A549 (cell line): ENCODE measurements at regions not wholly inside any gene's neighbourhood (a gene's known extent, or its start where the extent isn't known, plus 50 kb on each side); places are given as distances from the start of the nearest gene placed in this dataset.

Experiments used
- ATAC-seq, 2 experiments: fragments of 200-7000 bp in 1 of 2; fragments of >200 bp in 1 of 2; cut with Nextera tagmentation in 1 of 2; cut with Tn5 transposase in 1 of 2; 3 replicates each; pipeline versions ENCODE4 v1.8.0 to v1.9.1; 2018 to 2020; ENCODE audit warnings: mild to moderate bottlenecking in 1 of 2, moderate library complexity in 1 of 2
- CTCF ChIA-PET: fragments of 300-600 bp; sonication (Branson Sonifier 250); formaldehyde crosslinking; extraction: SDS; loops from one replicate; lab custom pipeline; 2021; ENCODE audit warnings: antibody characterized with exemption, inconsistent platforms; lab: Yijun Ruan, JAX
- POLR2A ChIA-PET: fragments of 350-600 bp; formaldehyde crosslinking; extraction: SDS; loops from one replicate; lab custom pipeline; 2021; ENCODE audit warnings: antibody characterized with exemption, inconsistent platforms; lab: Yijun Ruan, JAX
- DNase-seq, 2 experiments: peaks; one replicate each; pipeline versions ENCODE4 v3.0.0 to v3.0.0-alpha.2; 2011 to 2016; ENCODE audit warnings: low read depth in 1 of 2, low spot score in 1 of 2
- FAIRE-seq: peaks from 2 replicates; lab custom pipeline; 2011; peaks lifted over from hg19 to GRCh38; lab: Jason Lieb, UNC
- H3K27ac ChIP-seq, 2 experiments: fragments of >200 bp; sonication (Bioruptor Twin); formaldehyde crosslinking; 3 replicates each; pipeline ENCODE4 v1.5.1; 2016 to 2017
- H3K4me1 ChIP-seq: fragments of >200 bp; sonication (Bioruptor Twin); formaldehyde crosslinking; 3 replicates; pipeline ENCODE4 v1.6.1; 2016
- H3K4me2 ChIP-seq: fragments of >200 bp; sonication (Bioruptor Twin); formaldehyde crosslinking; 3 replicates; pipeline ENCODE4 v1.6.1; 2016
- H3K4me3 ChIP-seq: fragments of >200 bp; sonication (Bioruptor Twin); formaldehyde crosslinking; 3 replicates; pipeline ENCODE4 v1.5.1; 2016
- H3K9me3 ChIP-seq: fragments of >200 bp; sonication (Bioruptor Twin); formaldehyde crosslinking; 3 replicates; pipeline ENCODE4 v1.6.1; 2016
- BHLHE40 ChIP-seq: IDR thresholded peaks from 2 replicates; pipeline ENCODE4 v1.6.1; 2012; ENCODE audit warnings: low read depth, low read length, inconsistent platforms
- CEBPB ChIP-seq, 2 experiments: fragments of >200 bp in 1 of 2; sonication (Bioruptor Twin) in 1 of 2; formaldehyde crosslinking in 1 of 2; IDR thresholded peaks; 2 replicates each; pipeline ENCODE4 v1.6.1; 2012 to 2016
- CHD2 ChIP-seq: fragments of 150-350 bp; IDR thresholded peaks from 2 replicates; pipeline ENCODE4 v1.6.1; 2014; ENCODE audit warnings: low read length; ENCODE audit not compliant: partially characterized antibody
- CHD4 ChIP-seq: fragments of 200-600 bp; sonication (generic); IDR thresholded peaks from 2 replicates; pipeline ENCODE4 v1.6.1; 2016; ENCODE audit warnings: antibody characterized with exemption, mild to moderate bottlenecking, borderline replicate concordance
- EHMT2 ChIP-seq: fragments of 200-600 bp; sonication (generic); IDR thresholded peaks from 2 replicates; pipeline ENCODE4 v1.6.1; 2016; ENCODE audit warnings: antibody characterized with exemption, low read depth, mild to moderate bottlenecking, moderate library complexity
- EP300 ChIP-seq, 2 experiments: fragments of >200 bp; sonication (Bioruptor Twin); formaldehyde crosslinking; IDR thresholded peaks; 2 replicates in 1 of 2; 3 replicates in 1 of 2; pipeline ENCODE4 v1.6.1; 2016 to 2017
- ESRRA ChIP-seq: fragments of 150-350 bp; IDR thresholded peaks from 2 replicates; pipeline ENCODE4 v1.6.1; 2014; ENCODE audit warnings: mild to moderate bottlenecking, low read length, borderline replicate concordance
- FOSB ChIP-seq: fragments of 250-450 bp; sonication (Bioruptor Pico); IDR thresholded peaks from 2 replicates; pipeline ENCODE4 v1.5.0; 2020; ENCODE audit warnings: mild to moderate bottlenecking, moderate library complexity
- FOSL2 ChIP-seq, 2 experiments: fragments of 450-650 bp in 1 of 2; fragments of >200 bp in 1 of 2; sonication (Bioruptor Twin) in 1 of 2; formaldehyde crosslinking; IDR thresholded peaks; 2 replicates each; pipeline versions ENCODE4 v1.5.0 to v1.6.1; 2016 to 2020; ENCODE audit warnings: mild to moderate bottlenecking in 1 of 2, moderate library complexity in 1 of 2
- HEYL ChIP-seq: fragments of 250-450 bp; sonication (Bioruptor Pico); IDR thresholded peaks from 2 replicates; pipeline ENCODE4 v1.8.0; 2021; ENCODE audit warnings: mild to moderate bottlenecking, moderate library complexity
- HOXB13 ChIP-seq: fragments of 250-450 bp; sonication (Bioruptor Pico); IDR thresholded peaks from 2 replicates; pipeline ENCODE4 v1.5.0; 2020; ENCODE audit warnings: low read depth, mild to moderate bottlenecking, moderate library complexity
- JUN ChIP-seq, 2 experiments: fragments of >200 bp; sonication (Bioruptor Twin); formaldehyde crosslinking; IDR thresholded peaks; 2 replicates in 1 of 2; 3 replicates in 1 of 2; pipeline ENCODE4 v1.6.1; 2016 to 2017
- JUNB ChIP-seq: fragments of >200 bp; sonication (Bioruptor Twin); formaldehyde crosslinking; IDR thresholded peaks from 2 replicates; pipeline ENCODE4 v1.6.1; 2016
- KDM5A ChIP-seq: fragments of 200-600 bp; sonication (generic); IDR thresholded peaks from 2 replicates; pipeline ENCODE4 v1.6.1; 2016; ENCODE audit warnings: antibody characterized with exemption, mild to moderate bottlenecking
- MAX ChIP-seq: IDR thresholded peaks from 2 replicates; pipeline ENCODE4 v1.6.1; 2012
- MYC ChIP-seq: IDR thresholded peaks from 2 replicates; pipeline ENCODE4 v1.6.1; 2012; ENCODE audit warnings: mild to moderate bottlenecking, inconsistent platforms, low read length, improper control_type of control experiment, borderline replicate concordance
- NFE2L2 ChIP-seq: fragments of 150-350 bp; conservative IDR thresholded peaks from 2 replicates; pipeline ENCODE4 v1.6.1; 2014; ENCODE audit warnings: low read length
- NR3C1 ChIP-seq: fragments of >200 bp; sonication (Bioruptor Twin); formaldehyde crosslinking; IDR thresholded peaks from 3 replicates; pipeline ENCODE4 v1.6.1; 2017
- RFX5 ChIP-seq: fragments of 450-650 bp; IDR thresholded peaks from 2 replicates; pipeline ENCODE4 v1.7.1; 2014; ENCODE audit warnings: antibody characterized with exemption, mild to moderate bottlenecking, moderate library complexity
- RNF2 ChIP-seq: fragments of 200-600 bp; sonication (generic); IDR thresholded peaks from 2 replicates; pipeline ENCODE4 v1.6.1; 2016; ENCODE audit warnings: low read depth, mild to moderate bottlenecking, antibody characterized with exemption, moderate library complexity, borderline replicate concordance
- SREBF2 ChIP-seq: fragments of 450-650 bp; IDR thresholded peaks from 2 replicates; pipeline ENCODE4 v1.6.1; 2014; ENCODE audit warnings: mild to moderate bottlenecking, moderate library complexity
- TFCP2L1 ChIP-seq: fragments of 250-450 bp; sonication (Bioruptor Pico); IDR thresholded peaks from 2 replicates; pipeline ENCODE4 v1.5.0; 2021; ENCODE audit warnings: mild to moderate bottlenecking
- TP53 ChIP-seq: fragments of 250-450 bp; sonication (Bioruptor Pico); IDR thresholded peaks from 2 replicates; pipeline ENCODE4 v1.5.0; 2021; ENCODE audit warnings: mild to moderate bottlenecking, moderate library complexity
- USF2 ChIP-seq: fragments of 450-650 bp; IDR thresholded peaks from 2 replicates; pipeline ENCODE4 v1.6.1; 2014; ENCODE audit warnings: antibody characterized with exemption
- ZC3H11A ChIP-seq: fragments of 450-650 bp; IDR thresholded peaks from 2 replicates; pipeline ENCODE4 v1.6.1; 2014; ENCODE audit warnings: antibody characterized with exemption, mild to moderate bottlenecking
- ZNF302 ChIP-seq: fragments of 250-450 bp; sonication (Bioruptor Pico); IDR thresholded peaks from 2 replicates; pipeline ENCODE4 v1.9.0; 2021; ENCODE audit warnings: inconsistent platforms, mild to moderate bottlenecking, moderate library complexity
- WGBS: methylation state at CpG from one replicate; pipeline ENCODE4 v1.1.6; 2017; ENCODE audit errors: missing lambda C conversion rate; 5-methylcytosine and 5-hydroxymethylcytosine counted together
- TF ChIP-seq, protein P1 (sequence below): fragments of 200-600 bp; sonication (generic); IDR thresholded peaks from 2 replicates; pipeline ENCODE4 v1.6.1; 2016; ENCODE audit warnings: antibody characterized with exemption, mild to moderate bottlenecking, moderate library complexity
- TF ChIP-seq, protein P2 (sequence below): IDR thresholded peaks from 2 replicates; pipeline ENCODE4 v1.6.1; 2012; ENCODE audit warnings: low read depth, borderline replicate concordance
- TF ChIP-seq, protein P3 (sequence below): fragments of >200 bp; sonication (Bioruptor Twin); formaldehyde crosslinking; IDR thresholded peaks from 3 replicates; pipeline ENCODE4 v1.5.1; 2016
- TF ChIP-seq, protein P4 (sequence below): fragments of 150-350 bp; IDR thresholded peaks from 2 replicates; pipeline ENCODE4 v1.6.1; 2014; ENCODE audit warnings: low read depth, mild to moderate bottlenecking, low read length
- TF ChIP-seq, protein P5 (sequence below): fragments of 250-450 bp; sonication (Bioruptor Pico); IDR thresholded peaks from 2 replicates; pipeline ENCODE4 v1.5.0; 2020; ENCODE audit warnings: low read depth, mild to moderate bottlenecking, moderate library complexity

GRCh38 chr13:84479656-84480055 is 597.4 kb upstream of the SLITRK1 start:
- no peak for FAIRE-seq

GRCh38 chr13:84470528-84470927 is 588.3 kb upstream of the SLITRK1 start:
- DNase-seq: no peak
- CTCF ChIA-PET: no interaction called here
- no peak overlapping the region for H3K4me2 ChIP-seq
- FAIRE-seq: no peak
- no peak for ATAC-seq
- H3K4me1 ChIP-seq: no peaks in the 10 kb centered on the region
- H3K4me3 ChIP-seq: no peak overlapping the region
- H3K27ac ChIP-seq: no peak overlapping the region
- TF ChIP-seq NFE2L2: no peak
- TF ChIP-seq, protein P1, sequence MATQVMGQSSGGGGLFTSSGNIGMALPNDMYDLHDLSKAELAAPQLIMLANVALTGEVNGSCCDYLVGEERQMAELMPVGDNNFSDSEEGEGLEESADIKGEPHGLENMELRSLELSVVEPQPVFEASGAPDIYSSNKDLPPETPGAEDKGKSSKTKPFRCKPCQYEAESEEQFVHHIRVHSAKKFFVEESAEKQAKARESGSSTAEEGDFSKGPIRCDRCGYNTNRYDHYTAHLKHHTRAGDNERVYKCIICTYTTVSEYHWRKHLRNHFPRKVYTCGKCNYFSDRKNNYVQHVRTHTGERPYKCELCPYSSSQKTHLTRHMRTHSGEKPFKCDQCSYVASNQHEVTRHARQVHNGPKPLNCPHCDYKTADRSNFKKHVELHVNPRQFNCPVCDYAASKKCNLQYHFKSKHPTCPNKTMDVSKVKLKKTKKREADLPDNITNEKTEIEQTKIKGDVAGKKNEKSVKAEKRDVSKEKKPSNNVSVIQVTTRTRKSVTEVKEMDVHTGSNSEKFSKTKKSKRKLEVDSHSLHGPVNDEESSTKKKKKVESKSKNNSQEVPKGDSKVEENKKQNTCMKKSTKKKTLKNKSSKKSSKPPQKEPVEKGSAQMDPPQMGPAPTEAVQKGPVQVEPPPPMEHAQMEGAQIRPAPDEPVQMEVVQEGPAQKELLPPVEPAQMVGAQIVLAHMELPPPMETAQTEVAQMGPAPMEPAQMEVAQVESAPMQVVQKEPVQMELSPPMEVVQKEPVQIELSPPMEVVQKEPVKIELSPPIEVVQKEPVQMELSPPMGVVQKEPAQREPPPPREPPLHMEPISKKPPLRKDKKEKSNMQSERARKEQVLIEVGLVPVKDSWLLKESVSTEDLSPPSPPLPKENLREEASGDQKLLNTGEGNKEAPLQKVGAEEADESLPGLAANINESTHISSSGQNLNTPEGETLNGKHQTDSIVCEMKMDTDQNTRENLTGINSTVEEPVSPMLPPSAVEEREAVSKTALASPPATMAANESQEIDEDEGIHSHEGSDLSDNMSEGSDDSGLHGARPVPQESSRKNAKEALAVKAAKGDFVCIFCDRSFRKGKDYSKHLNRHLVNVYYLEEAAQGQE: no peak
- TF ChIP-seq RFX5: no peak
- no peak for TF ChIP-seq JUN (IDR thresholded peaks at IDR 0.05)
- no peak for TF ChIP-seq CHD4
- no peak for TF ChIP-seq EHMT2
- TF ChIP-seq JUNB: no peak
- no peak for TF ChIP-seq BHLHE40
- TF ChIP-seq TFCP2L1: no peak
- TF ChIP-seq CHD2: no peak
- TF ChIP-seq, protein P2, sequence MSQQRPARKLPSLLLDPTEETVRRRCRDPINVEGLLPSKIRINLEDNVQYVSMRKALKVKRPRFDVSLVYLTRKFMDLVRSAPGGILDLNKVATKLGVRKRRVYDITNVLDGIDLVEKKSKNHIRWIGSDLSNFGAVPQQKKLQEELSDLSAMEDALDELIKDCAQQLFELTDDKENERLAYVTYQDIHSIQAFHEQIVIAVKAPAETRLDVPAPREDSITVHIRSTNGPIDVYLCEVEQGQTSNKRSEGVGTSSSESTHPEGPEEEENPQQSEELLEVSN: no peak
- TF ChIP-seq MYC: no peak
- TF ChIP-seq HOXB13: no peak
- TF ChIP-seq NR3C1: no peak
- TF ChIP-seq CEBPB (IDR thresholded peaks at IDR 0.05): no peak
- no peak for TF ChIP-seq SREBF2
- TF ChIP-seq, protein P3, sequence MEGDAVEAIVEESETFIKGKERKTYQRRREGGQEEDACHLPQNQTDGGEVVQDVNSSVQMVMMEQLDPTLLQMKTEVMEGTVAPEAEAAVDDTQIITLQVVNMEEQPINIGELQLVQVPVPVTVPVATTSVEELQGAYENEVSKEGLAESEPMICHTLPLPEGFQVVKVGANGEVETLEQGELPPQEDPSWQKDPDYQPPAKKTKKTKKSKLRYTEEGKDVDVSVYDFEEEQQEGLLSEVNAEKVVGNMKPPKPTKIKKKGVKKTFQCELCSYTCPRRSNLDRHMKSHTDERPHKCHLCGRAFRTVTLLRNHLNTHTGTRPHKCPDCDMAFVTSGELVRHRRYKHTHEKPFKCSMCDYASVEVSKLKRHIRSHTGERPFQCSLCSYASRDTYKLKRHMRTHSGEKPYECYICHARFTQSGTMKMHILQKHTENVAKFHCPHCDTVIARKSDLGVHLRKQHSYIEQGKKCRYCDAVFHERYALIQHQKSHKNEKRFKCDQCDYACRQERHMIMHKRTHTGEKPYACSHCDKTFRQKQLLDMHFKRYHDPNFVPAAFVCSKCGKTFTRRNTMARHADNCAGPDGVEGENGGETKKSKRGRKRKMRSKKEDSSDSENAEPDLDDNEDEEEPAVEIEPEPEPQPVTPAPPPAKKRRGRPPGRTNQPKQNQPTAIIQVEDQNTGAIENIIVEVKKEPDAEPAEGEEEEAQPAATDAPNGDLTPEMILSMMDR: no peak
- no peak for TF ChIP-seq ZNF302 (CRISPR knock-in tag)
- TF ChIP-seq TP53 (CRISPR knock-in tag): no peak
- TF ChIP-seq USF2: no peak
- no peaks in the 10 kb centered on the region for H3K9me3 ChIP-seq
- POLR2A ChIA-PET: no interaction called here

More at GRCh38 chr13:84479656-84480055, 597.4 kb upstream of the SLITRK1 start:
- 12% methylated on average over 1 of the region's 1 CpG for WGBS
- Histone ChIP-seq H3K4me3 (no peak overlapping the region), H3K9me3 (no peaks in the 10 kb centered on the region), H3K27ac (no peak overlapping the region)
- no peak for DNase-seq
- no peak for ATAC-seq
- POLR2A ChIA-PET: no interaction called here
- TF ChIP-seq MAX: no peak
- TF ChIP-seq, protein P4, sequence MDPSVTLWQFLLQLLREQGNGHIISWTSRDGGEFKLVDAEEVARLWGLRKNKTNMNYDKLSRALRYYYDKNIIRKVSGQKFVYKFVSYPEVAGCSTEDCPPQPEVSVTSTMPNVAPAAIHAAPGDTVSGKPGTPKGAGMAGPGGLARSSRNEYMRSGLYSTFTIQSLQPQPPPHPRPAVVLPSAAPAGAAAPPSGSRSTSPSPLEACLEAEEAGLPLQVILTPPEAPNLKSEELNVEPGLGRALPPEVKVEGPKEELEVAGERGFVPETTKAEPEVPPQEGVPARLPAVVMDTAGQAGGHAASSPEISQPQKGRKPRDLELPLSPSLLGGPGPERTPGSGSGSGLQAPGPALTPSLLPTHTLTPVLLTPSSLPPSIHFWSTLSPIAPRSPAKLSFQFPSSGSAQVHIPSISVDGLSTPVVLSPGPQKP: no peak
- no peak for TF ChIP-seq RNF2
- no peak for TF ChIP-seq ESRRA
- TF ChIP-seq CHD2: no peak
- TF ChIP-seq TP53 (CRISPR knock-in tag): no peak
- TF ChIP-seq, protein P5, sequence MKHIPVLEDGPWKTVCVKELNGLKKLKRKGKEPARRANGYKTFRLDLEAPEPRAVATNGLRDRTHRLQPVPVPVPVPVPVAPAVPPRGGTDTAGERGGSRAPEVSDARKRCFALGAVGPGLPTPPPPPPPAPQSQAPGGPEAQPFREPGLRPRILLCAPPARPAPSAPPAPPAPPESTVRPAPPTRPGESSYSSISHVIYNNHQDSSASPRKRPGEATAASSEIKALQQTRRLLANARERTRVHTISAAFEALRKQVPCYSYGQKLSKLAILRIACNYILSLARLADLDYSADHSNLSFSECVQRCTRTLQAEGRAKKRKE: no peak
- TF ChIP-seq ZC3H11A: no peak
- TF ChIP-seq SREBF2: no peak
- no peak for TF ChIP-seq TFCP2L1
- no peak for TF ChIP-seq FOSB
- no peak for TF ChIP-seq ZNF302 (CRISPR knock-in tag)
- TF ChIP-seq, protein P2: no peak
- TF ChIP-seq FOSL2 (IDR thresholded peaks at IDR 0.05): no peak
- no peak for TF ChIP-seq FOSL2 (CRISPR knock-in tag; IDR thresholded peaks at IDR 0.05)
- TF ChIP-seq EP300 (IDR thresholded peaks at IDR 0.05): no peak
- no peak for TF ChIP-seq HEYL
- no peak for TF ChIP-seq KDM5A
- TF ChIP-seq, all 56 proteins: peak for 0
- no peaks in the 10 kb centered on the region for H3K4me1 ChIP-seq
- CTCF ChIA-PET: interaction anchor here (0.7 kb wide), 1 partner anchor 16 kb away, joined by 4 read pairs; no protein-coding TSS in a partner anchor
- H3K4me2 ChIP-seq: no peak overlapping the region
